ENCODE measurements at regions not wholly inside any gene's neighbourhood (a gene's known extent, or its start where the extent isn't known, plus 50 kb on each side); places are given as distances from the start of the nearest gene placed in this dataset.

DNA sequence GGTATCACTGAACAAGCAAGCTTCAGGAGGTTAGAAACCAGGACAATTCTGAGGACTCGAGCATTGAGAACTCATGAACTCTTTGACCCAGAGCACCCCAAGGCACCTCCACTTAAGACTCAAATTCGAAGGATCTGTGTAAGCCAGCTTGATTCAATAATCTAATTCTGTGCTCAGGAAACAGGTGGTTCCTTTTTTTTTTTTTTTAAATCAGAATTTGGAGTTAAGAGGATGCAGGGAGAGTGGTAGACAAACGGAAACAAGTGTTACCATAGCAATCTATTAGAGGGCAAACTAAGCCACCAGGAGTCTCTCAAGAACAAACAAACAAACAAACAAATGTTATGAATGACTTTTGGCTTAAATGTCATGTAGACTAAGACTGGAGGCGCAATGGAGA, 53.8 kb upstream of the DPH5 start:
- DNase-seq, result no peak

DNA sequence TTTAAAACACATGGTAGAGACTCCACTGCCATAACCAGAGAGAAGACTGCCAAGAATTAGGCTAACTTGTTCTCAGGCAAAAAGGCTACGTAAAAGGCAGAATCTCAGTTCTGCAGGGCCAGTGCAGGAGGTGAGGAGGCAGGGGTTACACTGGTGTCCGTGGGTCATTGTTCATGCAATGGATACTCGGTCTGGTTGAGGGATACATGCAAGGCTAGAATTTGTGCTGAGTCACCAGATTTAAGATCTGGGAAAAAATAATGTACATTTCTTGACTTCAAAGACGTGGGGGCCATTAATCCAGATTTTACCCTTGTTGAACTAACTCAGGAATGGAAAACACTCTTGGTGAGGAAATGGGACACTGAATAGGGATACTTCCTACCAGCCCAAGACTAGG, 52.3 kb upstream of the DPH5 start:
- DNase-seq, result no peak

DNA sequence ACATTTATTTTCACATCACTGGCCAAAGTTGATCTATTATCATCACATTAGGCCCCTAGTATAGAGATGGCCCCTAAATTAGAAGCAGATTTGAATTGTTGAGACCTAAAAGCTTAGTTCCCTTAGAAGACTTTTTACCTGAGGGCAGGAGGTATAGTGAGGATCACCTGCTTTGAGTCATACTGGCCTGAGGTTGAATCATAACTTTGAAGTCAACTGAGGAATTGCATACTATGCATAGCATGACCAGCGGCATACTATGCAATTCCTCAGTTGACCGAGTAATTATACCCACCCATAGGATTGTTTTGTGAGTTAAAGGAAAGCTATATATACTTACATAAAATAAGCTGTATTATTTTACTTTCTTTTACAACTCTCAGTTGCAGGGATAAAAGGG, 50.3 kb upstream of the DPH5 start:
- no peak for DNase-seq

Measured in CD4-positive, alpha-beta T cell treated with Interferon alpha-2 for 1 hour (primary cell).